DOHH2 (cell line): ENCODE measurements at regions not wholly inside any gene's neighbourhood (a gene's known extent, or its start where the extent isn't known, plus 50 kb on each side); places are given as distances from the start of the nearest gene placed in this dataset.

Source experiments
- H3F3A ChIP-seq: fragments of 200-600 bp; sonication (generic), shearing (Covaris generic); 2 replicates; pipeline ENCODE4 v1.6.0; 2016; ENCODE audit warnings: antibody characterized with exemption, mild to moderate bottlenecking; ENCODE audit not compliant: control insufficient read depth, insufficient read depth
- H3K27ac ChIP-seq: fragments of 200-600 bp; sonication (generic); 2 replicates; pipeline ENCODE4 v1.5.1; 2014; ENCODE audit warnings: low read depth, mild to moderate bottlenecking, low read length, moderate library complexity
- H3K27me3 ChIP-seq: fragments of 200-600 bp; sonication (generic); 2 replicates; pipeline ENCODE4 v1.6.1; 2014; ENCODE audit warnings: mild to moderate bottlenecking, low read length, mixed read lengths; ENCODE audit not compliant: control insufficient read depth
- H3K36me3 ChIP-seq: fragments of 200-600 bp; sonication (generic); 2 replicates; pipeline ENCODE4 v1.6.1; 2014; ENCODE audit warnings: mild to moderate bottlenecking, low read length, moderate library complexity, mixed read lengths; ENCODE audit not compliant: control insufficient read depth
- H3K4me1 ChIP-seq: fragments of 200-600 bp; sonication (generic); 2 replicates; pipeline ENCODE4 v1.6.1; 2014; ENCODE audit warnings: mild to moderate bottlenecking, low read length, mixed read lengths; ENCODE audit not compliant: control insufficient read depth
- H3K4me2 ChIP-seq: fragments of 200-600 bp; sonication (generic); 2 replicates; pipeline ENCODE4 v1.6.0; 2014; ENCODE audit warnings: mild to moderate bottlenecking, low read length, moderate library complexity
- H3K4me3 ChIP-seq: fragments of 200-600 bp; sonication (generic); 2 replicates; pipeline ENCODE4 v1.5.1; 2014; ENCODE audit warnings: mild to moderate bottlenecking, low read length, mixed read lengths
- H3K79me2 ChIP-seq: fragments of 200-600 bp; sonication (generic); 2 replicates; pipeline ENCODE4 v1.6.1; 2014; ENCODE audit warnings: mild to moderate bottlenecking, low read length, mixed read lengths; ENCODE audit not compliant: control insufficient read depth
- H3K9me2 ChIP-seq: fragments of 200-600 bp; sonication (generic); replicated peaks from 2 replicates; pipeline ENCODE4 v1.6.1; 2014; ENCODE audit warnings: mild to moderate bottlenecking, low read length, mixed read lengths; ENCODE audit not compliant: control insufficient read depth
- H3K9me3 ChIP-seq: fragments of 200-600 bp; sonication (generic); 2 replicates; pipeline ENCODE4 v1.6.1; 2014; ENCODE audit warnings: antibody characterized with exemption, low read length, mixed read lengths; ENCODE audit not compliant: control insufficient read depth, insufficient read depth
- H4K20me1 ChIP-seq: fragments of 200-600 bp; sonication (generic); 2 replicates; pipeline ENCODE4 v1.6.0; 2014; ENCODE audit warnings: low read depth, mild to moderate bottlenecking, antibody characterized with exemption, low read length, moderate library complexity; ENCODE audit not compliant: control insufficient read depth, insufficient read depth
- CTCF ChIP-seq: fragments of 200-600 bp; sonication (generic); IDR thresholded peaks from one replicate; pipeline ENCODE4 v1.5.1; 2014; ENCODE audit warnings: antibody characterized with exemption, mild to moderate bottlenecking, low read depth, low read length; ENCODE audit not compliant: poor library complexity, severe bottlenecking
- EZH2phosphoT487 ChIP-seq: fragments of 200-600 bp; sonication (generic); IDR thresholded peaks from 2 replicates; pipeline ENCODE4 v1.6.1; 2017; ENCODE audit warnings: borderline replicate concordance, mild to moderate bottlenecking, antibody characterized with exemption, low read length, moderate library complexity, mixed read lengths

- H3K9me3 ChIP-seq: no peaks in the 10 kb centered on the region
- H3K36me3 ChIP-seq: no peaks in the 10 kb centered on the region
- H3K4me2 ChIP-seq: no peak overlapping the region
- no peaks in the 10 kb centered on the region for H3K79me2 ChIP-seq
- no peaks in the 10 kb centered on the region for H3F3A ChIP-seq
- H3K4me1 ChIP-seq: no peaks in the 10 kb centered on the region
- no peaks in the 10 kb centered on the region for H3K27me3 ChIP-seq
- H4K20me1 ChIP-seq: no peaks in the 10 kb centered on the region
- TF ChIP-seq EZH2phosphoT487 (no peak), CTCF (no peak)
- no peak overlapping the region for H3K4me3 ChIP-seq
- peaks cover 3% of the 10 kb centered on the region; the same call in 1 of the 2 replicates for H3K9me2 ChIP-seq
- H3K27ac ChIP-seq: no peak overlapping the region
Observed at GRCh38 chr3:105067361-105067760, 299.3 kb upstream of the ALCAM start.

GRCh38 chr3:105077060-105077822 is 289.5 kb upstream of the ALCAM start:
- no peak for TF ChIP-seq EZH2phosphoT487
- no peak for TF ChIP-seq CTCF

GRCh38 chr3:105083945-105084344 is 282.8 kb upstream of the ALCAM start:
- Histone ChIP-seq H3K27ac (no peak overlapping the region), H3K9me3 (no peaks in the 10 kb centered on the region), H3K4me1 (no peaks in the 10 kb centered on the region), H3K4me2 (no peak overlapping the region), H3K4me3 (no peak overlapping the region), H3K36me3 (no peaks in the 10 kb centered on the region), H3K9me2 (no peaks in the 10 kb centered on the region), H3K79me2 (no peaks in the 10 kb centered on the region), H4K20me1 (no peaks in the 10 kb centered on the region), H3K27me3 (no peaks in the 10 kb centered on the region), H3F3A (no peaks in the 10 kb centered on the region)
- TF ChIP-seq CTCF (no peak), EZH2phosphoT487 (no peak)

More at GRCh38 chr3:105077060-105077822, 289.5 kb upstream of the ALCAM start:
- Histone ChIP-seq H3K9me2 (no peaks in the 10 kb centered on the region), H4K20me1 (no peaks in the 10 kb centered on the region), H3K9me3 (no peaks in the 10 kb centered on the region), H3K4me1 (no peaks in the 10 kb centered on the region), H3F3A (no peaks in the 10 kb centered on the region), H3K4me2 (no peak overlapping the region), H3K27me3 (no peaks in the 10 kb centered on the region), H3K36me3 (no peaks in the 10 kb centered on the region), H3K27ac (no peak overlapping the region), H3K79me2 (no peaks in the 10 kb centered on the region), H3K4me3 (no peak overlapping the region)
